Activated CD4-positive, alpha-beta T cell treated with anti-CD3 and anti-CD28 coated beads, Interleukin-2, amount 10 ng/mL, durations not matched to agents 24 days and 14 days (primary cell): ENCODE measurements at regions not wholly inside any gene's neighbourhood (a gene's known extent, or its start where the extent isn't known, plus 50 kb on each side); places are given as distances from the start of the nearest gene placed in this dataset.

ENCODE experiments used
- DNase-seq: peaks from one replicate; pipeline ENCODE4 v3.0.0; 2022
- H3K27ac Mint-ChIP-seq: one replicate; pipeline ENCODE4 v1.8.0; 2022; ENCODE audit warnings: mild to moderate bottlenecking, mixed read lengths
- H3K27me3 Mint-ChIP-seq: one replicate; pipeline ENCODE4 v1.8.0; 2022; ENCODE audit warnings: mixed read lengths
- H3K36me3 Mint-ChIP-seq: one replicate; pipeline ENCODE4 v1.8.0; 2022; ENCODE audit warnings: low read depth, mild to moderate bottlenecking, mixed read lengths
- H3K4me1 Mint-ChIP-seq: one replicate; pipeline ENCODE4 v1.8.0; 2021; ENCODE audit warnings: mixed read lengths
- H3K4me3 Mint-ChIP-seq: one replicate; pipeline ENCODE4 v1.8.0; 2022; ENCODE audit warnings: mild to moderate bottlenecking, moderate library complexity, mixed read lengths
- H3K9me3 Mint-ChIP-seq: one replicate; pipeline ENCODE4 v1.8.0; 2021; ENCODE audit warnings: mixed read lengths
- intact Hi-C: fragments of 100-400 bp; cut with micrococcal nuclease; formaldehyde crosslinking; loops from one replicate; pipeline ENCODE4 v1.15.1; 2023

DNA sequence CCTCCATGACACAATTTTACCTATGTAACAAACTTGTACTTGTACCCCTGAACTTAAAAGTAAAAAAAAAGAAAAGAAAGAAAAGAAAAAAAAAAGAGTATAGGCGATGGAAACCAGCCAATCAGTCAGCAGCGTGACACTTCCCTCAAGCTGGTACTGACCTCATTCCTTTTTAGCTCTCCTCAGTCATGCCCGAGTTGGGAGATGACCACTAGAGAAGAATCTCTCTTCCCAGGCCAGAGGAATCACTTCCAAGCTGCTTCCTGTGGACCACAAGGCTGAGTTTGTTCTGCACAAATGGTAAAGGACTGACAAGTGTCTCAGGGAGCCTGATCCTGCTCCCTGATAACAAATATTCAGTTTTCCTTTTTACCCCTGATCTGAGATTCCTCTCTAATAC, 313.5 kb upstream of the ESRRG start:
- Mint-ChIP-seq H3K27me3 (no peaks in the 10 kb centered on the region), H3K9me3 (peaks cover 4% of the 10 kb centered on the region), H3K4me3 (no peak overlapping the region), H3K36me3 (no peaks in the 10 kb centered on the region), H3K27ac (no peak overlapping the region), H3K4me1 (no peaks in the 10 kb centered on the region)
- intact Hi-C loops: no loop called here
- DNase-seq: no peak

DNA sequence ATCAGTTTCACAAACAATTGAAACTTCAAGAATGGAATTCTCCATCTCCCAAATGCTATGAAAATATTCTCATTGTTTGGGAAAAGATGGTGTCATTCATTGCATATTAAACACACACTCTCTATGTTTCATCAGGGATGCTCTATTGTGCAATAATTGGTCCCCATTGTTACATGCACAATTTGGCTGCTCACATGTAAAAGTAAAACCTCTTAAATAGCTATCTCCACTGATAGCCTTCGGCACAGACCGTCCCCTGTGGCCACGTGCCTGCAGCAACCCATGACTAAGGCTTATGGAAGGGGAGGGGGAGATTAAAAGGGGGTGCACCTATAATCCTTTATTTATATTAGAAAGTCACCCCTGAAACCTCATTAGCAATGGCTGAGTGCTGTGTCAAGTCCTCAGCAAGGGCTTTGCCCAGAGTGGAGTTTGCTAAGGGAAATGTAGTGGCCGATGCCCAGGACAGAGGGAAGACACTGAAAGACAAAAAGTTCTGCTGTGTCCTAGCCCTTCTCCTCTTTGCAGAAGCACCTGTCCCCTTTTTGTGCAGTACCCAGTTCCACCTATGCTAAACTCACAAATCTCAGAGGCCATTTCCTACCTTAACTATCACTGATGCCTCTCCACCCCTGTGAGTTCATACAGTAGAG, 309.6 kb upstream of the ESRRG start:
- intact Hi-C loops: no loop called here
- no peak overlapping the region for H3K4me3 Mint-ChIP-seq

DNA sequence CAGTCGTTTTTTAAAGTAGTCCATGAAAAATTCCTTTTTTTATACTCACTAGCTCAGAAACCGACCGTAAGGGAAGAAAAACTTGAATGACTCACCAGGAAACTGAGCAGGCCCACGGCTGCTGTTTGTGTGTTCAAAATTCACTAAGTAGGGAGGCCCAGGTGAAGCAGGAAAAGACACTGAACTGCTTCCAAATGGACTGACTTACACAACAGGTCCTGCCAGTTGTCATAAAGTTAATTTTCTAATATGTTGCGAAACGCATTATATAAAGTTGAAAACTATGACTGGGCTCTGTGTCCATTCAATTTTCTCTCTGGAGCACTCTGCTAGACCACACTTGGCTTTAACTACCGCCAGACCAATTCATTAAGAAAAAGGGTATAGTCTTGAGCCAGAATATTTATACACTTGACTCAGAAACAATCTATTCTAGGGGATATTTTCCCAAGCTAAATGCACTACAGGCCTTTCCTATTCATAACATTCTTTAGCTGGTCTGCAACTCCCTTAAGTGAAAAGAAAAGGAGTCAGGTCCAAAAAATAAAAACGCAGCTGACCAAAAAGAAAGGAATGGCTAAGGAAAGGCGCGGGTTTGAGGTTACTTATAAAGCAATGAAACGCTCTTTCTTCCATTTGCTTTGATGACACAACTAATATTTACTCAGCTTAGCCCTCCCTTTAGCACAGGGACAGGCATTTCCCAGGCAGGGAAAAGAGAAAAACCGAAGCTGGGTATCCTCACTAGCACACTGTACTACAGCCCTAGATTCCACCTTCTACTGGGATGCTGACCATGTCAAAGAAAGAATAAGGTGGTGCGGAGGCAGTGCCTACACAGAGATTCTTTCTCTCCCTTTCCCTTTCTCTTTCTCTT, 306.3 kb upstream of the ESRRG start:
- intact Hi-C loops: no loop called here
- H3K27ac Mint-ChIP-seq: no peak overlapping the region
- no peaks in the 10 kb centered on the region for H3K36me3 Mint-ChIP-seq
- H3K27me3 Mint-ChIP-seq: no peaks in the 10 kb centered on the region
- peaks cover 5% of the 10 kb centered on the region for H3K4me1 Mint-ChIP-seq
- DNase-seq: no peak
- H3K4me3 Mint-ChIP-seq: no peak overlapping the region
- H3K9me3 Mint-ChIP-seq: peaks cover under 1% of the 10 kb centered on the region

More for the DNA sequence above, 309.6 kb upstream of the ESRRG start:
- Mint-ChIP-seq H3K36me3 (no peaks in the 10 kb centered on the region), H3K4me1 (no peaks in the 10 kb centered on the region), H3K27me3 (no peaks in the 10 kb centered on the region), H3K9me3 (no peaks in the 10 kb centered on the region), H3K27ac (no peak overlapping the region)
- no peak for DNase-seq

DNA sequence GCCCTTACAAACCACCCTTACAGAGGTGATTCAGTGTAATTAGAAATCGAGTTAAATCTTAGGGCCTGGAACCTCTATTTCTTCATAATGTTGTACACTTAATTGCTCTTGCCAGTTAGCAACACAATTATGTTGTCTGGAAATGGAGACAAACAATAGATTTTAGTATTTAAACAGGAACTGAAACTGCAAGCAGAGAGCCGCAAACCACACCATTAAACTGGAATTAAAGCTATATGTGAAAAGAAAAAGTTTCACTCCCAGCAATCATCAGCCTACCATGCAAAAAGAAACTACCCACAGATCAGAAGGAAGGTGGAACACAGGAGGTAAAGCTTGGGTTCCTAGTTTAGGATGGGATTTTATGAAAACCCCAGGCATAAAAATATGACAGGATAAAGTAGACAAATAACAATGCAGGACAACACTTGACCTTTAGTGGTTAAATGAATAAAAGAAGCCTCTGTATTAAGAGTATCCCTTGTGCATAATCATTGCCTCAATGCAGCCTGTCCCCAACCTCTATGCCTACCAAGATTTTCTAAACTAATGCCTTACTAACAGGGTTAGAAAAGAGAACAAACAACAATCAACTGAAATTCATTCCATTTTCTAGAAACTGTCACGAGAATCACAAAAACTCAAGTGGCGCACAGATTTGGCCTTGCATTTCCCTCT, 304.3 kb upstream of the ESRRG start:
- intact Hi-C loops: no loop called here
- no peak overlapping the region for H3K4me3 Mint-ChIP-seq
- no peak overlapping the region for H3K27ac Mint-ChIP-seq
- peaks cover 5% of the 10 kb centered on the region for H3K4me1 Mint-ChIP-seq
- peaks cover 3% of the 10 kb centered on the region for H3K9me3 Mint-ChIP-seq
- DNase-seq: no peak
- no peaks in the 10 kb centered on the region for H3K36me3 Mint-ChIP-seq
- H3K27me3 Mint-ChIP-seq: no peaks in the 10 kb centered on the region

DNA sequence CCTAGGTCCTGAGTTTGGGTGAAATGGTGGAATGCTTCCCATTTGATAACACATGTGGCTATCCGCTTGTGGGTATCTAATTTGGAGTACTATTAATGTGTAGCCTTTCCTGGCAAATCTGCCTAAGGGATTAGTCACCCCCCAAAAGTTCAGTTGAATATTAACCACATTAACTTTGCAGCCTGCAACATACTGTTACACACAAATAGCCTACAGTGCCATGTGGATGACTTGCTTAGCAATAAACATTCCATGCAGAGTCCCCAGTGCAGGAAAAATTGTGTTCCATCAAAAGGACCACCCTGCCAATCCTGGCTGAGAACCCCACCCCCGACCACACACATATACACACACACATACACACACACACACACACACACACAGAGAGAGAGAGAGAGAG, 303.3 kb upstream of the ESRRG start:
- H3K4me1 Mint-ChIP-seq: peaks cover 5% of the 10 kb centered on the region
- no peak overlapping the region for H3K4me3 Mint-ChIP-seq
- no peaks in the 10 kb centered on the region for H3K27me3 Mint-ChIP-seq
- intact Hi-C loops: no loop called here
- H3K36me3 Mint-ChIP-seq: no peaks in the 10 kb centered on the region
- peaks cover 3% of the 10 kb centered on the region for H3K9me3 Mint-ChIP-seq
- no peak overlapping the region for H3K27ac Mint-ChIP-seq
- DNase-seq: no peak

DNA sequence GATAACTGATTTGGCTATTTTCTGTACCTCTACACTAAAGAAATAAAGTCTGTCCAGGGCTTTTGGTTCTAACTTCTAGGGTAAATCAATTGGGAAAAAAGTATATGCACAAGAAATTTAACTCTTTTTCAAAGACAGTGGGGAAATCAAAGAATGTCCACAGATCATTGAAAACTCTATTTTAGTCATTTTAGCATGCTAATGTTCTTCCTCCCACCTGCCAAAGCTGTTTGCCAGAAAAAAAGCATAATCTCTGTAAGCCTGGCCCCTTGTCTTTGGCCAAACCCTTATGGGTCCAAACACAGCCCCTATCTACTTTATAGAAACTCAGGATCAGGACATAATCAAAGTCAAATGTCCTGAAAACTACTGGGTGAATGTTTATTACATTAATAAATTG, 302.2 kb upstream of the ESRRG start:
- H3K4me1 Mint-ChIP-seq: peaks cover 5% of the 10 kb centered on the region
- peaks cover 3% of the 10 kb centered on the region for H3K9me3 Mint-ChIP-seq
- no peaks in the 10 kb centered on the region for H3K36me3 Mint-ChIP-seq
- no peak for DNase-seq
- H3K27ac Mint-ChIP-seq: no peak overlapping the region
- H3K27me3 Mint-ChIP-seq: no peaks in the 10 kb centered on the region
- intact Hi-C loops: no loop called here
- no peak overlapping the region for H3K4me3 Mint-ChIP-seq

DNA sequence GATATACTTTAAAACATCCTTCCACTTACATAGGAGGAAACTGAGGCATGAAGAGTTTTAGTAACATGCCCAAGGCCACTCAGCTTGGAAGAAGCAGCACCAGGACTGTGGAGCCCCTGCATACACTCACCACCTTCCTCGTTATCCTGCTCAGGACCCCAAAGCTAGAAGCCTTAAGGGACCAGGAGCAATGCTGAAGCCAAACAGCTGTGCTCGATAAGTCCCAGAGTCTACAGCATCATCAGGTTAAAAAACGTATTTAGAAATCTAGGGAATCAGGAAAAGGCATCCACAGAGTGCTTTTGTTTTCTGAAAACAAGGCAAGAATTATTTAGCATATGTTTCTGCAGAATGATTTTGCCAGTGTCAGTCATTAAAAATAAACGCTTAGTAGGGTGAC, 301.7 kb upstream of the ESRRG start:
- H3K4me1 Mint-ChIP-seq: peaks cover 5% of the 10 kb centered on the region
- H3K27ac Mint-ChIP-seq: no peak overlapping the region
- no peaks in the 10 kb centered on the region for H3K36me3 Mint-ChIP-seq
- no peaks in the 10 kb centered on the region for H3K27me3 Mint-ChIP-seq
- peaks cover 3% of the 10 kb centered on the region for H3K9me3 Mint-ChIP-seq
- intact Hi-C loops: no loop called here
- no peak overlapping the region for H3K4me3 Mint-ChIP-seq
- no peak for DNase-seq

DNA sequence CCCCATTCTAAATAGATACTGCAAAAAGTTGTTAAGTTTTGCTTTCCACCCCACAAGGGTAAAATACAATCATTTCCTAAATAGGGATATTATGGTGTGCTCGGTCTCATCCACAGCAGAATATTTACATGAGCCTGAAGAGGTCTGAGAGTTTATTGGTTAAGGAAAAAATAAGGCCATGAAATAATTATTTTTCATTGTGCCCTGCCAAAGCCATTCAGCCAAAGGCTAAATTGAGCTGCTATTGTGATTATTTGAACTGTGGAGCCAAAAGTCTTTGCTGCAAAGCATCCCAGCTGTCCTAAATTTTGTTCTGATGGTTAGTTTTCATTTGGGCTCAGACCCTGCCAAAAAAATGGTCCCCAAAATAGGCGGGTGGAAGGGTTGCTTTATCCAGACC, 298.7 kb upstream of the ESRRG start:
- Mint-ChIP-seq H3K27ac (no peak overlapping the region), H3K27me3 (no peaks in the 10 kb centered on the region), H3K36me3 (no peaks in the 10 kb centered on the region), H3K4me3 (no peak overlapping the region), H3K9me3 (peaks cover 3% of the 10 kb centered on the region), H3K4me1 (peaks cover 1% of the 10 kb centered on the region)
- no peak for DNase-seq
- intact Hi-C loops: no loop called here

DNA sequence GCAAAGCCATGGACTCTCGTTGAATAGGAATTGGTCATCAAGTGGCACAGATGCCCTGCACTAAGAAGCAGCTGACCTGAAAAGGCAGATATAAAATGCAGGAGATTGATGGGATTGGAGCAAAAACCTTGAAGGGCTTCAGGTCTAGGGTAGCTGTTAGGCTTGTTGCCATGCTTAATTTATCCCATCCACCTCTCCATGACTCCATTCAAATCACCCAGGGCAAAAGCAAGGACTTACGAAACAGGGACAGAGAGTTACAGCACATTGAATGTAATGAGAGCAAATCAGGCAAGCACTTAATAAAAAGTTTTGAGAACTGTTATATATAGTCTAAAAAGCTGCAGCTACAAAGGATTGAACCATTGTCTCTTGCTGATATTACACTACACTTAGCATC, 298.2 kb upstream of the ESRRG start:
- H3K36me3 Mint-ChIP-seq: no peaks in the 10 kb centered on the region
- intact Hi-C loops: no loop called here
- no peaks in the 10 kb centered on the region for H3K4me1 Mint-ChIP-seq
- peaks cover 3% of the 10 kb centered on the region for H3K9me3 Mint-ChIP-seq
- no peaks in the 10 kb centered on the region for H3K27me3 Mint-ChIP-seq
- no peak overlapping the region for H3K27ac Mint-ChIP-seq
- no peak for DNase-seq
- H3K4me3 Mint-ChIP-seq: no peak overlapping the region

DNA sequence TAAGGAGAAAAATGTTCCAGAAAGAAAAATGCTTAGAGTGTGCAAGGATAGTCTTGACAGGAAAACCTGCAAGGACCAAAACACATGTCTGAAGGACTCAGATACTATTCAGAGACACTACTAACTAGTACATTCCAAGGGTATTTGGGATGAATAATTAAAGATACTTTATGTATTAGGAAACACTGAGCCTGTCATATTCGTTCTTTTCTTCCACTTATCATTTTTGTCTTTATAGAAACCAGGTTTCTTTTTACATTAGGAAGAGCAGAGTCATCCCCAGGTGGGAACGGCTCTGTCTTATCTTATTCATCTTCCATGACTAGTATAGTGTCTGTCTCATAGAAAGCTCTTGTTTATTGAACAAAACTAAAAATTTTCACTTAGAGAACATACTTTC, 296.2 kb upstream of the ESRRG start:
- intact Hi-C loops: no loop called here
- H3K9me3 Mint-ChIP-seq: peaks cover 1% of the 10 kb centered on the region
- no peak overlapping the region for H3K4me3 Mint-ChIP-seq
- H3K27ac Mint-ChIP-seq: no peak overlapping the region
- no peak for DNase-seq
- no peaks in the 10 kb centered on the region for H3K27me3 Mint-ChIP-seq
- no peaks in the 10 kb centered on the region for H3K36me3 Mint-ChIP-seq
- no peaks in the 10 kb centered on the region for H3K4me1 Mint-ChIP-seq

DNA sequence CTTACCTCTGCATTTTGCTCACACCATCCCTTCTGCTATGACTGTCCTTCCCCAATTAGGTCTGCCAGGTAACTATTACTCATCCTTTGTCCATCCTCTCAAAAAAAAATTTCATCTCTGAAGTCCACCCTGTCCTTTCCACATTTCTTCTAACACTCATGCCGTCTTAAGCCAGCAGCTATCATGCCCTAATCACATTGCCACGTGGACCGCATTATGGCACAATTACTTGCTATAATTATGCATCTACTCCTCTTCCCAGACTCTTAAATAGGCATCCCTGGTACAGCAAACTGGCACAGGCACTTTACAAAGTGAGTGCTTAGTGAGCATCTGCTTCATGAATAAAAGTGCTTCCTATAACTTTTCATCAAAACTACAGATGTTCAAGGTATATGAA, 295.4 kb upstream of the ESRRG start:
- H3K4me3 Mint-ChIP-seq: no peak overlapping the region
- H3K27me3 Mint-ChIP-seq: no peaks in the 10 kb centered on the region
- no peaks in the 10 kb centered on the region for H3K9me3 Mint-ChIP-seq
- no peak for DNase-seq
- intact Hi-C loops: no loop called here
- no peak overlapping the region for H3K27ac Mint-ChIP-seq
- H3K4me1 Mint-ChIP-seq: no peaks in the 10 kb centered on the region
- no peaks in the 10 kb centered on the region for H3K36me3 Mint-ChIP-seq

DNA sequence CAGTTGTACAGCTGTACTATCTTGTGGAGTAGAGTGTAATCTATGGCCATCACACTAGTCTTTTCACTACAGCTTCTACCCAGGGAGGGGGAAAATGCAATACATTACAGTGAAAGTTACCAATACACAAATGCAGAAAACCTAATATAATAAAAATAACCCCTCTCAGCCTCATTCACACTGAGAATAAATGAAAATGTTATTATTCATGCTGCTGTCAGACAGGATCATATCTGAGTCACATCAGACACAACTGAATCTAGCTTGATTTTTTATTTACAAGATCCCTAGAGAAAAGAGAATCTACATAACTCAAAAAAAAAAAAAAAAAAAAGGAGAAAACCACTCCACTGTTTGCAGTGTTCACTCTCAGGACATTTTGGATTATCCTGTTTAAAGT, 293.9 kb upstream of the ESRRG start:
- Mint-ChIP-seq H3K36me3 (no peaks in the 10 kb centered on the region), H3K27ac (no peak overlapping the region), H3K4me1 (no peaks in the 10 kb centered on the region), H3K27me3 (no peaks in the 10 kb centered on the region), H3K9me3 (no peaks in the 10 kb centered on the region), H3K4me3 (no peak overlapping the region)
- intact Hi-C loops: no loop called here
- no peak for DNase-seq

DNA sequence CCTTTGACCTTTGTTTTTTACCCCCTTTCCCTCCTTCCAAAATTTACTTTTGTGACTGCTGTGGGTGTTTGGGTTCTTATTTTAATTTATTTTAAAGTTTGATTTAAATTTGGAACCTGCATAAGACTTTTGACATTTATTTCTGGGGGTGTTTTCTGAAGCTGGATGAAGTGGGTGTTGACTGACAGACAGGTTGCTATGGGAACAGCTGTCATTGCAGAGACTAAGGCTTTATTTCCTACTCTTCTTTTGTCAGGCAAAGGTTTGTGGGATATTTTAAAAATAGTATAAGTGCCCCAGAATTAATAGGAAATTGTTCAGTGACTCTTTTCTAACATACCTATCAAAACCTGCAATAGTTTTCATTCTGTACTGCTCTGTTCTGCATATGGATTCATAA, 290.8 kb upstream of the ESRRG start:
- no peak overlapping the region for H3K27ac Mint-ChIP-seq
- intact Hi-C loops: no loop called here
- H3K4me1 Mint-ChIP-seq: no peaks in the 10 kb centered on the region
- DNase-seq: no peak
- no peak overlapping the region for H3K4me3 Mint-ChIP-seq
- no peaks in the 10 kb centered on the region for H3K36me3 Mint-ChIP-seq
- no peaks in the 10 kb centered on the region for H3K27me3 Mint-ChIP-seq
- H3K9me3 Mint-ChIP-seq: no peaks in the 10 kb centered on the region

DNA sequence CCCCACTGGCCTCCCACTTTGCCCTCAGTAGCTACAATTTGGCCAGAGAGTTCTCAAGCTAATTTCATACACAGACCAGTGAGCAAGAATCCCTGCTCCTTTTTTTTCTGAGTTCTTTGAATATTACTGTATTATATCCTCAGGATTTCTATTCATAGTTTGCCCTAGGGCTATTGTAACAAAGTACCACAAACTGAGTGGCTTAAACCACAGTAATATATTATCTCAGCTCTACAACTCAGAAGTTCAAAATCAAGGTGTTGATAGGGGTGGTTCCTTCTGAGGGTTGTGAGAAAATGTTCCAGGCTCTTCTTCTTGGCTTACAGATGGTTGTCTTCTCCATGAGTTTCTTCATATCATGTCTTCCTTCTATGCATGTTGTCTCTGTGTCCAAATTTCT, 289.4 kb upstream of the ESRRG start:
- Mint-ChIP-seq H3K27me3 (no peaks in the 10 kb centered on the region), H3K4me1 (no peaks in the 10 kb centered on the region), H3K9me3 (no peaks in the 10 kb centered on the region), H3K4me3 (no peak overlapping the region), H3K36me3 (no peaks in the 10 kb centered on the region), H3K27ac (no peak overlapping the region)
- no peak for DNase-seq
- intact Hi-C loops: no loop called here
